ENCODE measurements at regions not wholly inside any gene's neighbourhood (a gene's known extent, or its start where the extent isn't known, plus 50 kb on each side); places are given as distances from the start of the nearest gene placed in this dataset.
A peak's percentile ranks its signal among the peaks of the same experiment; 100 is the strongest.

- no peaks in the 10 kb centered on the region for H3K36me3 ChIP-seq
- no peak overlapping the region for H3K27ac ChIP-seq
- no peak for DNase-seq
- no peaks in the 10 kb centered on the region for H3K9me3 ChIP-seq
- no peaks in the 10 kb centered on the region for H3K4me1 ChIP-seq
- TF ChIP-seq CTCF (IDR thresholded peaks at IDR 0.05) (no peak), POLR2A (IDR thresholded peaks at IDR 0.05) (no peak)
- no peak overlapping the region for H3K4me3 ChIP-seq
- no peaks in the 10 kb centered on the region for H3K27me3 ChIP-seq
These were observed 596.1 kb downstream of the HTR1B start for GRCh38 chr6:76867182-76867581.

GRCh38 chr6:76866091-76866915, 597.0 kb downstream of the HTR1B start:
- no peak overlapping the region for H3K4me3 ChIP-seq
- H3K4me1 ChIP-seq = no peaks in the 10 kb centered on the region
- H3K9me3 ChIP-seq = no peaks in the 10 kb centered on the region
- no peak for TF ChIP-seq CTCF (IDR thresholded peaks at IDR 0.05)
- TF ChIP-seq POLR2A (IDR thresholded peaks at IDR 0.05) = no peak
- no peaks in the 10 kb centered on the region for H3K36me3 ChIP-seq
- no peak overlapping the region for H3K27ac ChIP-seq
- H3K27me3 ChIP-seq = no peaks in the 10 kb centered on the region
- DNase-seq = no peak

- TF ChIP-seq CTCF (IDR thresholded peaks at IDR 0.05) (no peak), POLR2A (IDR thresholded peaks at IDR 0.05) (no peak)
- Histone ChIP-seq H3K4me3 (no peak overlapping the region), H3K36me3 (no peaks in the 10 kb centered on the region), H3K27ac (no peak overlapping the region), H3K27me3 (no peaks in the 10 kb centered on the region), H3K4me1 (no peaks in the 10 kb centered on the region), H3K9me3 (no peaks in the 10 kb centered on the region)
- DNase-seq = no peak
These were observed 600.4 kb downstream of the HTR1B start for GRCh38 chr6:76862936-76863335.

- Histone ChIP-seq H3K27ac (no peak overlapping the region), H3K4me3 (no peak overlapping the region), H3K36me3 (no peaks in the 10 kb centered on the region), H3K9me3 (no peaks in the 10 kb centered on the region), H3K4me1 (no peaks in the 10 kb centered on the region), H3K27me3 (no peaks in the 10 kb centered on the region)
- TF ChIP-seq POLR2A (IDR thresholded peaks at IDR 0.05) = no peak
- peak in 3 of 6 experiments; percentile 40 to 50 (median 44) for TF ChIP-seq CTCF (IDR thresholded peaks at IDR 0.05)
- peak in 1 of 3 donors; percentile 46 for DNase-seq
These were observed 601.9 kb downstream of the HTR1B start for GRCh38 chr6:76861403-76861802.

- Histone ChIP-seq H3K27me3 (no peaks in the 10 kb centered on the region), H3K27ac (no peak overlapping the region), H3K36me3 (no peaks in the 10 kb centered on the region), H3K4me1 (no peaks in the 10 kb centered on the region), H3K9me3 (no peaks in the 10 kb centered on the region), H3K4me3 (no peak overlapping the region)
- DNase-seq = peak in 1 of 3 donors; percentile 46
- TF ChIP-seq CTCF (IDR thresholded peaks at IDR 0.05) (no peak), POLR2A (IDR thresholded peaks at IDR 0.05) (no peak)
These were observed 607.2 kb downstream of the HTR1B start for GRCh38 chr6:76856065-76856464.

Measured in Peyer's patch (tissue), 4 donors.